ENCODE measurements at regions not wholly inside any gene's neighbourhood (a gene's known extent, or its start where the extent isn't known, plus 50 kb on each side); places are given as distances from the start of the nearest gene placed in this dataset.

DNA sequence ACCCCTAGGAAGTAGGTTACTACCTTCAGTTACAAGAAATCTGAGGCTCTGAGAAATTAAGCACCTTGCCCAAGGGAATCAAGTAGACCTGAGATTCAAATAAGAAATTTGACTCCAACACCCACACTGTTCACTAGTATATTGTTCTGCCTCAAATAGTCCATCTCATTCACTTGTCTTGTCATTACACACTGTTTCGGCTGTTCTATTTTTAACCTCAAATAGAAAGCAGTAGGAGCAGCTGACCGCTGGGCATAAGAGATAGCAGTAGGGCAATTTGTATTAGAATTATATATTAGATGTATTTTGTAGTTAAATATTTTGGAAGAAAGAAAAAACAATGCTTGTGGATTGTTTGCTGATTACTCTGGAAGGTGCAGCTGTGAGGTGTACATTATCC lies 185.1 kb downstream of the INHBA start:
- Histone ChIP-seq H3K9me3 (no peaks in the 10 kb centered on the region; the same call in 2 of the 3 replicates), H3K4me3 (no peak overlapping the region), H3K4me2 (no peak overlapping the region), H3K27ac (no peak overlapping the region), H3K4me1 (no peaks in the 10 kb centered on the region)
- CTCF ChIA-PET: no interaction called here
- WGBS (ENCODE audit: missing lambda C conversion rate): 26% methylated on average over 2 of the region's 2 CpGs
- POLR2A ChIA-PET: no interaction called here
- FAIRE-seq (no peak), DNase-seq (ENCODE audit: low read depth in 1 of 2, low spot score in 1 of 2) (no peak), ATAC-seq (no peak)
- TF ChIP-seq CHD2 (IDR thresholded peaks at IDR 0.05; ENCODE audit: low read length, partially characterized antibody) (no peak), ESRRA (IDR thresholded peaks at IDR 0.05; ENCODE audit: borderline replicate concordance, low read length) (no peak)

DNA sequence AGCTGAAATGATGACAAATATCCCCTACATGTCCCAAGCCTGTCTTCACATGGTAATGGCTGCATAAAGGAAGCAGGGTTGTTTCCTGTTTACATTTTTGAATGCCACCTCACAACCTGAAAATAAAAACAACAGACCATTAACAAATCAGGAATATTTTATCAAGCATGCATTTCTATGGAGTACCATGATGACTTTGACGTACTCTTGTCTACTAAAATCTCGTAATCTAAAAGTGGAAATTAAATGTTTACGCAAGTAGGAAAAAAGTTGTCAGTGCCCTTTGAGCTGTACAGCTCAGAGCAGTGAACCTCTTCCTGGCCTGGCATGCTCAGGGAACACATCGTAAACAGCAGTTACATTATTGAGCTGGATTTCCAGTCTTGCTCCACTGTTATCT lies 194.1 kb downstream of the INHBA start:
- TF ChIP-seq ZNF302 (CRISPR knock-in tag; IDR thresholded peaks at IDR 0.05) (no peak), EHF (CRISPR knock-in tag; IDR thresholded peaks at IDR 0.05) (no peak)
- no peak overlapping the region for H3K27ac ChIP-seq
- FAIRE-seq: no peak
- no peak for DNase-seq (ENCODE audit: low read depth in 1 of 2, low spot score in 1 of 2)
- no peaks in the 10 kb centered on the region for H3K9me3 ChIP-seq
- WGBS (ENCODE audit: missing lambda C conversion rate): 40% methylated on average over 4 of the region's 4 CpGs
- no peaks in the 10 kb centered on the region for H3K4me1 ChIP-seq
- ChIA-PET POLR2A (no interaction called here), CTCF (interaction anchor here (0.8 kb wide), 1 partner anchor 17 kb away, joined by 3 read pairs; no protein-coding TSS in a partner anchor)
- no peak overlapping the region for H3K4me3 ChIP-seq
- no peak for ATAC-seq
- no peak overlapping the region for H3K4me2 ChIP-seq

DNA sequence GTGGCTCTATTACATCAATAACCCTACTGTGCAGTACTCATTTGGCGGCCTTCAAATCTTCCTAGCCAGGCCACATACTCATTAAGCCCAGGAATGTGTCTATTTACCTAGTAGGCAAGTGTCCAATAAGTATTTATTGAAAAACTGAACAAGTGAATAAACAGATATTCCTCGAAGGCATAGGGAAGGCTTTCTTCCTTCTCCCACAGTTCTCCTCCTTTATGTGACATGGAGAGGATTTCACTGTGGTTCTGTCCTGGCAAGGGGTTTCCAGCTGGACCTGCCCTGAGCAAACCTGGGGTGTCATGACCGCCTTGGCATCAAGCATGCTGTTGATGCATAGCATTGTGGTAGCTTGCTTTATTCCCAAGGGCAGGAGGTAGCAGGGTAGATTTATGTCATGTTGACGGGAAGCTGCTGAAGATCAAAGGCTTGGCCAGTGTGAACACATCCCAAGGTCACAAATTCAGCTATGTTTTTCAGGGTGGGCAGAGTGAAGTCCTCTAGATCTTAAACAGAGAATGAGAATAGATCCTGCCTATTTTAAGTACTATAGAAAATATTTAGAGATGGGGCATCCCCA lies 195.1 kb downstream of the INHBA start:
- no peak for TF ChIP-seq RAD21 (conservative IDR thresholded peaks at IDR 0.05 in 1 of 2, IDR thresholded peaks at IDR 0.05 in 1 of 2)
- TF ChIP-seq ZFP36 (IDR thresholded peaks at IDR 0.05; ENCODE audit: borderline replicate concordance, partially characterized antibody): no peak
- TF ChIP-seq, protein P1, sequence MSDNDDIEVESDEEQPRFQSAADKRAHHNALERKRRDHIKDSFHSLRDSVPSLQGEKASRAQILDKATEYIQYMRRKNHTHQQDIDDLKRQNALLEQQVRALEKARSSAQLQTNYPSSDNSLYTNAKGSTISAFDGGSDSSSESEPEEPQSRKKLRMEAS (IDR thresholded peaks at IDR 0.05): no peak
- TF ChIP-seq, protein P2, sequence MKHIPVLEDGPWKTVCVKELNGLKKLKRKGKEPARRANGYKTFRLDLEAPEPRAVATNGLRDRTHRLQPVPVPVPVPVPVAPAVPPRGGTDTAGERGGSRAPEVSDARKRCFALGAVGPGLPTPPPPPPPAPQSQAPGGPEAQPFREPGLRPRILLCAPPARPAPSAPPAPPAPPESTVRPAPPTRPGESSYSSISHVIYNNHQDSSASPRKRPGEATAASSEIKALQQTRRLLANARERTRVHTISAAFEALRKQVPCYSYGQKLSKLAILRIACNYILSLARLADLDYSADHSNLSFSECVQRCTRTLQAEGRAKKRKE (CRISPR knock-in tag; IDR thresholded peaks at IDR 0.05; ENCODE audit: low read depth): no peak
- no peak for TF ChIP-seq ZSCAN20 (CRISPR knock-in tag; IDR thresholded peaks at IDR 0.05)
- no peak for TF ChIP-seq HEYL (CRISPR knock-in tag; IDR thresholded peaks at IDR 0.05)
- no peak for TF ChIP-seq KDM1A (IDR thresholded peaks at IDR 0.05; ENCODE audit: low read depth)
- no peak for TF ChIP-seq CHD2 (IDR thresholded peaks at IDR 0.05; ENCODE audit: low read length, partially characterized antibody)
- no peak for TF ChIP-seq GATA3 (IDR thresholded peaks at IDR 0.05; ENCODE audit: borderline replicate concordance)
- TF ChIP-seq SMC3 (IDR thresholded peaks at IDR 0.05): no peak
- no peak for TF ChIP-seq JUNB (IDR thresholded peaks at IDR 0.05)
- WGBS (ENCODE audit: missing lambda C conversion rate): 2% methylated on average over 4 of the region's 4 CpGs
- Histone ChIP-seq H3K4me1 (no peaks in the 10 kb centered on the region), H3K27ac (no peak overlapping the region), H3K4me2 (no peak overlapping the region), H3K4me3 (no peak overlapping the region), H3K9me3 (no peaks in the 10 kb centered on the region)
- ChIA-PET CTCF (no interaction called here), POLR2A (no interaction called here)
- no peak for DNase-seq (ENCODE audit: low read depth in 1 of 2, low spot score in 1 of 2)
- ATAC-seq: no peak
- no peak for FAIRE-seq

DNA sequence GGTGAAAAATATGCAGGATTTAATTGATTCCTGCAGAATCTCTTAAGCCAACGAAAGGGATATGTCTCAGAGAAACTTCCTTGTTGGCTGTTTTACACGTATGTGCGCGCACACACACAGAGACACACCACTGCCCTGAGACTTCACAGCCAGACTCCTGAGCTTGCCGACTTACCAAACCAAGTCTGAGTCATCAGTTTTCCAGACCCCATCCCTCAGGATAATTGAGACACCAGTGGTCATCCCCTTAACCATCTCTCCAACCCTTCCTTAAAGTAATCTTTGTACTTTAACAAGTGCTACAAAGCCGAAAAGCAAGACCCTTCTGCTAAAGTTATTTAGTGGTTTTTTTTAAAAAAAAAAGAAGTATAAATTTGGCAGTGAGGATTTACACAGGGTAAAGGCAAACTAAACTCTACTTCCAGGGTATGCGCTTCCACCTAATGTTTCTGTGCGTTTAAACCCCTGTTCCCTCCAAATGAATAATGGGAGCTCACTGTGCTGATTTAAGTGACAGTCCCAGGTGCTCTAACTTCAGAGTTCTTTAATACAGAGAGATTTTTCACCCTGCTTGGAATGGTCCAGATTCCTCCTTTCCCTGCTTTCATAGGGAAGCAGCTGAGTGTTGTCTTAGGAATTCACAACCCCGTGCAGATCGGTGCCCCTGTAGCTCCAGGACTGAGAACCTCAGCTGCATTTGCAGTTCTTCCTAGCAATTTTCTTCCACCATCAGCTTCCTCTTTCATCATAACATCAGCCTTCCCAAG lies 198.5 kb downstream of the INHBA start:
- no peak for DNase-seq (ENCODE audit: low read depth in 1 of 2, low spot score in 1 of 2)
- ChIA-PET CTCF (interaction anchor here (1.7 kb wide), 1 partner anchor 201 kb away, joined by 3 read pairs; no protein-coding TSS in a partner anchor), POLR2A (no interaction called here)
- no peak for TF ChIP-seq MAFK (IDR thresholded peaks at IDR 0.05; ENCODE audit: partially characterized antibody)
- TF ChIP-seq, protein P3, sequence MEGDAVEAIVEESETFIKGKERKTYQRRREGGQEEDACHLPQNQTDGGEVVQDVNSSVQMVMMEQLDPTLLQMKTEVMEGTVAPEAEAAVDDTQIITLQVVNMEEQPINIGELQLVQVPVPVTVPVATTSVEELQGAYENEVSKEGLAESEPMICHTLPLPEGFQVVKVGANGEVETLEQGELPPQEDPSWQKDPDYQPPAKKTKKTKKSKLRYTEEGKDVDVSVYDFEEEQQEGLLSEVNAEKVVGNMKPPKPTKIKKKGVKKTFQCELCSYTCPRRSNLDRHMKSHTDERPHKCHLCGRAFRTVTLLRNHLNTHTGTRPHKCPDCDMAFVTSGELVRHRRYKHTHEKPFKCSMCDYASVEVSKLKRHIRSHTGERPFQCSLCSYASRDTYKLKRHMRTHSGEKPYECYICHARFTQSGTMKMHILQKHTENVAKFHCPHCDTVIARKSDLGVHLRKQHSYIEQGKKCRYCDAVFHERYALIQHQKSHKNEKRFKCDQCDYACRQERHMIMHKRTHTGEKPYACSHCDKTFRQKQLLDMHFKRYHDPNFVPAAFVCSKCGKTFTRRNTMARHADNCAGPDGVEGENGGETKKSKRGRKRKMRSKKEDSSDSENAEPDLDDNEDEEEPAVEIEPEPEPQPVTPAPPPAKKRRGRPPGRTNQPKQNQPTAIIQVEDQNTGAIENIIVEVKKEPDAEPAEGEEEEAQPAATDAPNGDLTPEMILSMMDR (IDR thresholded peaks at IDR 0.05): no peak
- TF ChIP-seq JUNB (IDR thresholded peaks at IDR 0.05): no peak
- TF ChIP-seq ESRRA (IDR thresholded peaks at IDR 0.05; ENCODE audit: borderline replicate concordance, low read length): no peak
- no peak for TF ChIP-seq NFE2L2 (conservative IDR thresholded peaks at IDR 0.05; ENCODE audit: low read length)
- TF ChIP-seq RARB (CRISPR knock-in tag; IDR thresholded peaks at IDR 0.05): no peak
- no peak for TF ChIP-seq KDM1A (IDR thresholded peaks at IDR 0.05; ENCODE audit: low read depth)
- TF ChIP-seq, protein P4, sequence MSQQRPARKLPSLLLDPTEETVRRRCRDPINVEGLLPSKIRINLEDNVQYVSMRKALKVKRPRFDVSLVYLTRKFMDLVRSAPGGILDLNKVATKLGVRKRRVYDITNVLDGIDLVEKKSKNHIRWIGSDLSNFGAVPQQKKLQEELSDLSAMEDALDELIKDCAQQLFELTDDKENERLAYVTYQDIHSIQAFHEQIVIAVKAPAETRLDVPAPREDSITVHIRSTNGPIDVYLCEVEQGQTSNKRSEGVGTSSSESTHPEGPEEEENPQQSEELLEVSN (IDR thresholded peaks at IDR 0.05; ENCODE audit: borderline replicate concordance, low read depth): no peak
- no peak for TF ChIP-seq CHD2 (IDR thresholded peaks at IDR 0.05; ENCODE audit: low read length, partially characterized antibody)
- TF ChIP-seq ZSCAN20 (CRISPR knock-in tag; IDR thresholded peaks at IDR 0.05): no peak
- no peak for TF ChIP-seq POLR2AphosphoS2 (conservative IDR thresholded peaks at IDR 0.05; ENCODE audit: low read length)
- TF ChIP-seq HEYL (CRISPR knock-in tag; IDR thresholded peaks at IDR 0.05): no peak
- no peak for TF ChIP-seq EP300 (IDR thresholded peaks at IDR 0.05)
- no peak for TF ChIP-seq CBX8 (IDR thresholded peaks at IDR 0.05)
- no peak for TF ChIP-seq RFX5 (IDR thresholded peaks at IDR 0.05)
- no peak for TF ChIP-seq MAZ (IDR thresholded peaks at IDR 0.05; ENCODE audit: borderline replicate concordance, low read depth, low read length)
- no peak for TF ChIP-seq CHD4 (IDR thresholded peaks at IDR 0.05; ENCODE audit: borderline replicate concordance)
- Histone ChIP-seq H3K4me1 (no peaks in the 10 kb centered on the region), H3K4me2 (no peak overlapping the region), H3K4me3 (no peak overlapping the region), H3K27ac (no peak overlapping the region), H3K9me3 (no peaks in the 10 kb centered on the region)
- no peak for FAIRE-seq
- no peak for ATAC-seq
- 44% methylated on average over 10 of the region's 10 CpGs for WGBS (ENCODE audit: missing lambda C conversion rate)

All from A549 (cell line).